NCI-H2227 (cell line): ENCODE measurements at regions not wholly inside any gene's neighbourhood (a gene's known extent, or its start where the extent isn't known, plus 50 kb on each side); places are given as distances from the start of the nearest gene placed in this dataset.

ENCODE experiments used
- DNase-seq: peaks from one replicate; lab custom pipeline; 2025; ENCODE audit not compliant: unreplicated experiment; lab: John Stamatoyannopoulos, UW

GRCh38 chr9:109728686-109729300 is 51.2 kb upstream of the PALM2AKAP2 start:
- no peak for DNase-seq

DNA sequence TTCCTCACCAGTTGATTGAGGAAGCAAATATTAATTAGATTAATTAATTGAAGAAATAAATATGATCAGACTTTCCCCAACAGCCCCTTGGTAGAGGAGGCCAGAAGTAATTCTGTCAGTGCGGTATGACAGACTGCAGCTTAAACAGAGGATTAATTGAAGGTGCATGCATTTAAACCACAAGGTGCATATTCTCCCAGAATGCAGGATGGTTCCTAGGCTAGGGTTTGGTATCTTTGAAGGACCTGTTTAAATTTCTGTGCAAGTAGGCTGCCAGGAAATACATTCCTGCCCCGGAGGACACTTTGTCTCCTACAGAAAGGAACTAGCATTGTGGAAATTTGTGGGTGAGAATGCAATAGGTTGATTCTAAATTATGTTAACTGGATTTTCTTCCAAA is 50.5 kb upstream of the PALM2AKAP2 start:
- DNase-seq, result no peak
